Kidney (tissue), 13 donors: ENCODE measurements at regions not wholly inside any gene's neighbourhood (a gene's known extent, or its start where the extent isn't known, plus 50 kb on each side); places are given as distances from the start of the nearest gene placed in this dataset.

Experiments used
- DNase-seq, 5 donors: peaks; one replicate each; pipeline ENCODE4 v3.0.0-alpha.2; 2013 to 2020
- FAIRE-seq: peaks from 2 replicates; lab custom pipeline; 2012; peaks lifted over from hg19 to GRCh38; lab: Jason Lieb, UNC
- H3K27ac ChIP-seq, 2 donors: one replicate each; pipeline ENCODE4 v1.7.0; 2013; ENCODE audit warnings: low read depth in 2 of 2, low read length in 2 of 2, inconsistent platforms in 1 of 2
- H3K27me3 ChIP-seq: one replicate; pipeline ENCODE4 v1.7.1; 2013; ENCODE audit warnings: low read length, inconsistent platforms; ENCODE audit not compliant: control insufficient read depth, insufficient read depth
- H3K36me3 ChIP-seq, 3 donors: one replicate each; pipeline versions ENCODE4 v1.7.0 to v1.7.1; 2013; ENCODE audit warnings: low read length in 3 of 3, control low read depth in 1 of 3, inconsistent platforms in 1 of 3; ENCODE audit not compliant: insufficient read depth in 3 of 3, control insufficient read depth in 2 of 3
- H3K4me1 ChIP-seq, 3 donors: one replicate each; pipeline versions ENCODE4 v1.7.0 to v1.7.1; 2013; ENCODE audit warnings: low read length in 3 of 3, inconsistent platforms in 1 of 3, low read depth in 1 of 3; ENCODE audit not compliant: control insufficient read depth in 2 of 3, insufficient read depth in 2 of 3
- H3K4me3 ChIP-seq, 3 donors: one replicate each; pipeline versions ENCODE4 v1.7.0 to v1.8.1; 2013; ENCODE audit warnings: low read length in 3 of 3, control low read depth in 1 of 3, inconsistent platforms in 1 of 3
- H3K9ac ChIP-seq, 3 donors: one replicate each; pipeline versions ENCODE4 v1.7.0 to v1.7.1; 2013; ENCODE audit warnings: low read length in 3 of 3, control low read depth in 1 of 3, inconsistent platforms in 1 of 3
- H3K9me3 ChIP-seq, 3 donors: one replicate each; pipeline versions ENCODE4 v1.7.0 to v1.7.1; 2013; ENCODE audit warnings: low read length in 3 of 3, control low read depth in 1 of 3, inconsistent platforms in 1 of 3; ENCODE audit not compliant: control insufficient read depth in 2 of 3, insufficient read depth in 1 of 3
- CTCF ChIP-seq: IDR thresholded peaks from 3 replicates; pipeline ENCODE4 v1.5.1; 2012; ENCODE audit warnings: mild to moderate bottlenecking, moderate library complexity, borderline replicate concordance; ENCODE audit not compliant: insufficient read depth; ENCODE audit errors: extremely low read depth
- intact Hi-C: fragments of 100-400 bp; cut with DNase I; formaldehyde crosslinking; loops from one replicate; pipeline ENCODE4 v1.11.1; 2022
- donor health status: control.
- donor health status: control.
- donor health status: control.
- donor health status: control.
- donor health status: control.
- donor health status: DM: yes; HTN: yes; CAD: no.
- donor health status: Normal renal cell carcinoma (clear cell type).

DNA sequence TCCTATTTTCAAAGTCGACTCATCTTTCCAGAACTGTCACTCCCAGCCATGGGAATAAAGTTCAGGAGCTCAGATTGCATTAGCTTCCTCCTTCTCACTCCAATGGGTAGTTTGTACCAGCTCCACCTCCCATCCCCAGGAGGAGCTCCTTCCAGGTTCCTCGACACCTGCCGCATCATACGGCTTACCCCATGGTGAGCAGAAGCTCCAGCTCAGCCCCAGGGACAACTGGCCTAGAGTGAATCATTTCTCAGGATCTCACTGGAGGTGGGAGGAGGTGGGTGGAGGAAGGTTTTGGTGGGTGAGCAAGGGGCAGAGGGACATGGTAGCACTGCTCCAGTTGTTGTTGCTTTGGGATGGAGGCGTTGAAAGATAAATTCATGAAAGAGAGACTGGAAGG, 196.3 kb upstream of the PKDCC start:
- FAIRE-seq (no peak), DNase-seq (no peak)
- intact Hi-C loops = no loop called here

DNA sequence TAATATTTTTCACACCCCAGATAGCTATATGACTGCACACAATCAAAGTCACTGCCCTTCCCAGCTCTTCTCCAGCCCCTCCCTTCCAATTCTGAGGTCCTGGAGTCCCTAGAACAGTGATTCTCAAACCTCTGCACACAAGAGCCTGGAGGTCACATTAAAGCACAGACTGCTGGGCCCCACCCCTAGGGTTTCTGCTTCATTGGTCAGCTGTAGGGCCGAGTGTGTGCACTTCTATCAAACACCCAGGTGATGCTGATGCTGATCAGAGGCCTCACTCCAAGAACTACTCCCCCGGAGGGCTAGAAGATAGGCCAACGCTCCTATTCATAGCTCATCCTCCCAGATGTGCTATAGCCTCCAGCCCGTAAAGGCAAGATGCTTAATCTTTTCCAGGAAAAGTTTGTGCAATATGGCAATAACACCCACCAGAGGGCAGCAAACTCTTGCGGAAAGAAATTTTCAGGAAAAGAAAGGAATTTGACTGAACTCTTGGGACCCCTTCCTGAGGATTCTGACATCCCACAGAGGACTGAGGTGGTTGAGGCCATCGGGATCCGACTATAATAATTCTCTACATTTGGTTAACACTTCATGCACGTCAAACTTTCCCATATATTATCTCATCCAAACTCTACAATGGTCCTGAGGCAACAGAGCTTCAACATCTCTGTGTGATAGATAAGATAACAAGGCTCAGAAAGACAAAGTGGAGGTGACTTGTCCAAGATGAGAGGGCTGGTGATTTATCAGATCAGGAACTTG, 194.2 kb upstream of the PKDCC start:
- peak in 4 of 5 donors; percentile 69 to 89 (median 83) for DNase-seq
- no peaks in the 10 kb centered on the region for H3K9me3 ChIP-seq
- H3K4me3 ChIP-seq = no peak overlapping the region
- no peak overlapping the region for H3K27ac ChIP-seq
- no peak for FAIRE-seq
- H3K9ac ChIP-seq = no peak overlapping the region
- intact Hi-C loops = no loop called here
- peak; percentile 72 for TF ChIP-seq CTCF
- no peaks in the 10 kb centered on the region for H3K36me3 ChIP-seq
- H3K4me1 ChIP-seq = no peaks in the 10 kb centered on the region
- no peaks in the 10 kb centered on the region for H3K27me3 ChIP-seq

More for the DNA sequence above, 196.3 kb upstream of the PKDCC start:
- Histone ChIP-seq H3K36me3 (no peaks in the 10 kb centered on the region), H3K9ac (no peak overlapping the region), H3K4me3 (no peak overlapping the region), H3K27ac (no peak overlapping the region), H3K4me1 (no peaks in the 10 kb centered on the region), H3K27me3 (no peaks in the 10 kb centered on the region), H3K9me3 (no peaks in the 10 kb centered on the region)
- no peak for TF ChIP-seq CTCF

DNA sequence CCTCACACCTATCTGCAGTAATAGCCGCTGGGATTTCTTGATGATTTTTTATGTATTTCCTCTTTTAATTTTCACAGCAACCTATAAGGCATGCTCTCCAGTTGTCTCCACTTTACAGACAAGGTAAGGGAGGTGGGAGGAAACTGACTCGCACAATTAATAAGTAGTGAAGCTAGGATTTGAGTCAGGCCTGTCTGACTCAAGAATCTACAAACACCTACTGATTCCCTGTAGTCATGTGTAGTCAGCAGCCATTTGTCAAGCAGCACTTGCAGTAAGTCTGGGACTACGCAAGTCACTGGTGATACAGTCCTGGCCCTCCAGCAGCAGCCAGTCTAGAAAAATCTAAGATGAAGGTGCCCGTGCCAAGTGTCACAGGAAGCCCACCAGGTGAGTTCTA, 193.6 kb upstream of the PKDCC start:
- H3K27ac ChIP-seq = no peak overlapping the region
- no peaks in the 10 kb centered on the region for H3K9me3 ChIP-seq
- no peak for TF ChIP-seq CTCF
- H3K4me3 ChIP-seq = no peak overlapping the region
- intact Hi-C loops = no loop called here
- FAIRE-seq (no peak), DNase-seq (no peak)
- H3K9ac ChIP-seq = no peak overlapping the region
- H3K36me3 ChIP-seq = no peaks in the 10 kb centered on the region
- no peaks in the 10 kb centered on the region for H3K4me1 ChIP-seq
- no peaks in the 10 kb centered on the region for H3K27me3 ChIP-seq

DNA sequence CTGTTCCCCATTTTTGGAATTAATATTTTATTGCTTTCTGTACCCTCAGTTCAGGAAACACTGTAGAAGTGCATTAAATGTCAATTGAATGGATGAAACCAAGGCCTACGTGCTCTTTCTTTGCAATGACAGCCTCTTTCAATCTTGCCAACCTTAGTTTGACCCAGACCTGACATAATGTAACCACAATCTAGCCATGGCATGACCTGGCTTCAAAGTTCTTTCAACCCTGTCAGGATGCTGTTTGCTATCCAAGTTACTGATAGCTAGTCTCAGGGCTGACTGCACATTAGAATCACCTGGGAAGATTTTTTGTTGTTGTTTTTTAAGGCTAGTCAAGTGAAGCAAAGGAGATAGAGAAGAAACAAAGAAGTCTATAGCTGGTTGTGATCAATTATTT, 190.9 kb upstream of the PKDCC start:
- Histone ChIP-seq H3K27ac (no peak overlapping the region), H3K9ac (no peak overlapping the region), H3K4me1 (no peaks in the 10 kb centered on the region), H3K27me3 (no peaks in the 10 kb centered on the region), H3K4me3 (no peak overlapping the region), H3K36me3 (no peaks in the 10 kb centered on the region), H3K9me3 (no peaks in the 10 kb centered on the region)
- intact Hi-C loops = no loop called here
- no peak for TF ChIP-seq CTCF
- DNase-seq (no peak), FAIRE-seq (no peak)
